ENCODE measurements at regions not wholly inside any gene's neighbourhood (a gene's known extent, or its start where the extent isn't known, plus 50 kb on each side); places are given as distances from the start of the nearest gene placed in this dataset.

GRCh38 chr15:55031727-55032126 is 165.0 kb downstream of the RSL24D1 start:
- TF ChIP-seq ZFX (IDR thresholded peaks at IDR 0.05; ENCODE audit: borderline replicate concordance): no peak
- TF ChIP-seq CTCF (IDR thresholded peaks at IDR 0.05): no peak
- H3K27ac ChIP-seq: no peak overlapping the region

- no peak overlapping the region for H3K27ac ChIP-seq
- TF ChIP-seq CTCF (IDR thresholded peaks at IDR 0.05): no peak
- no peak for TF ChIP-seq ZFX (IDR thresholded peaks at IDR 0.05; ENCODE audit: borderline replicate concordance)
Observed at GRCh38 chr15:55026381-55026780, 170.4 kb downstream of the RSL24D1 start.

- no peak for TF ChIP-seq CTCF (IDR thresholded peaks at IDR 0.05)
- TF ChIP-seq ZFX (IDR thresholded peaks at IDR 0.05; ENCODE audit: borderline replicate concordance): no peak
- no peak overlapping the region for H3K27ac ChIP-seq
Observed at GRCh38 chr15:55017635-55018034, 179.1 kb downstream of the RSL24D1 start.

- TF ChIP-seq ZFX (IDR thresholded peaks at IDR 0.05; ENCODE audit: borderline replicate concordance) (no peak), CTCF (IDR thresholded peaks at IDR 0.05) (no peak)
- no peak overlapping the region for H3K27ac ChIP-seq
Observed at GRCh38 chr15:55016225-55016624, 180.5 kb downstream of the RSL24D1 start.

- H3K27ac ChIP-seq: no peak overlapping the region
Observed at GRCh38 chr15:55015093-55015445, 181.7 kb downstream of the RSL24D1 start.

GRCh38 chr15:55014391-55015092 is 182.2 kb downstream of the RSL24D1 start:
- TF ChIP-seq ZFX (IDR thresholded peaks at IDR 0.05; ENCODE audit: borderline replicate concordance) (no peak), CTCF (IDR thresholded peaks at IDR 0.05) (no peak)
- H3K27ac ChIP-seq: no peak overlapping the region

More at GRCh38 chr15:55015093-55015445, 181.7 kb downstream of the RSL24D1 start:
- TF ChIP-seq ZFX (IDR thresholded peaks at IDR 0.05; ENCODE audit: borderline replicate concordance): no peak
- no peak for TF ChIP-seq CTCF (IDR thresholded peaks at IDR 0.05)

- TF ChIP-seq CTCF (IDR thresholded peaks at IDR 0.05): no peak
- TF ChIP-seq ZFX (IDR thresholded peaks at IDR 0.05; ENCODE audit: borderline replicate concordance): no peak
- no peak overlapping the region for H3K27ac ChIP-seq
Observed at GRCh38 chr15:55008421-55008820, 188.3 kb downstream of the RSL24D1 start.
